ENCODE measurements at regions not wholly inside any gene's neighbourhood (a gene's known extent, or its start where the extent isn't known, plus 50 kb on each side); places are given as distances from the start of the nearest gene placed in this dataset.

DNA sequence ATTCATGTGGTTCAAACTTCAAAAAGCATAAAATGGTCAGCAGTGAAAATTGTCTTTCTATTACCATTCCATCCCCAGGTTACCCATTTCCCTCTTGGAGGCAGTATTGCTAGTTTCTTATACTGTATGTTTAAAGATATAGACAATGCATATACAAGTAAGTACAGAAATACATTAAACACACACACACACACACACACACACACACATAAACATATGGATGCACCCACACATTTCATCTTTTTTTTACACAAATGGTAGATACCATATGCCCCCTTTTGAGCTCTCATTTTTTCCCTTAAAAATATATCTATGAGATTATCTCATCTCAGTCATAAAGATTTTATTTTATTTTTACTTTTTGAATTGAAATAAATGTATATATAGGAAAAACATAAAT lies 79.7 kb downstream of the NEUROD6 start:
- TF ChIP-seq POLR2AphosphoS5 (IDR thresholded peaks at IDR 0.05), result no peak
- no peak for TF ChIP-seq POLR2A (IDR thresholded peaks at IDR 0.05)
- TF ChIP-seq, protein P1, sequence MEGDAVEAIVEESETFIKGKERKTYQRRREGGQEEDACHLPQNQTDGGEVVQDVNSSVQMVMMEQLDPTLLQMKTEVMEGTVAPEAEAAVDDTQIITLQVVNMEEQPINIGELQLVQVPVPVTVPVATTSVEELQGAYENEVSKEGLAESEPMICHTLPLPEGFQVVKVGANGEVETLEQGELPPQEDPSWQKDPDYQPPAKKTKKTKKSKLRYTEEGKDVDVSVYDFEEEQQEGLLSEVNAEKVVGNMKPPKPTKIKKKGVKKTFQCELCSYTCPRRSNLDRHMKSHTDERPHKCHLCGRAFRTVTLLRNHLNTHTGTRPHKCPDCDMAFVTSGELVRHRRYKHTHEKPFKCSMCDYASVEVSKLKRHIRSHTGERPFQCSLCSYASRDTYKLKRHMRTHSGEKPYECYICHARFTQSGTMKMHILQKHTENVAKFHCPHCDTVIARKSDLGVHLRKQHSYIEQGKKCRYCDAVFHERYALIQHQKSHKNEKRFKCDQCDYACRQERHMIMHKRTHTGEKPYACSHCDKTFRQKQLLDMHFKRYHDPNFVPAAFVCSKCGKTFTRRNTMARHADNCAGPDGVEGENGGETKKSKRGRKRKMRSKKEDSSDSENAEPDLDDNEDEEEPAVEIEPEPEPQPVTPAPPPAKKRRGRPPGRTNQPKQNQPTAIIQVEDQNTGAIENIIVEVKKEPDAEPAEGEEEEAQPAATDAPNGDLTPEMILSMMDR (IDR thresholded peaks at IDR 0.05), result no peak

Measured in breast epithelium (tissue), 3 donors.